ENCODE measurements at regions not wholly inside any gene's neighbourhood (a gene's known extent, or its start where the extent isn't known, plus 50 kb on each side); places are given as distances from the start of the nearest gene placed in this dataset.
"Not testable (repeated sequence)": the region's sequence is repeated elsewhere in the genome, so short reads cannot be mapped to it uniquely, and the experiment has no call there.

- H3K27ac ChIP-seq (ENCODE audit: poor library complexity, severe bottlenecking); H3K36me3 ChIP-seq (ENCODE audit: low read depth); ATAC-seq (ENCODE audit: low read depth); H3K4me3 ChIP-seq (ENCODE audit: severe bottlenecking); H3K9me3 ChIP-seq (ENCODE audit: severe bottlenecking); H3K4me1 ChIP-seq (ENCODE audit: insufficient read depth, poor library complexity, severe bottlenecking); H3K27me3 ChIP-seq (ENCODE audit: insufficient read depth, poor library complexity, severe bottlenecking); DNase-seq (ENCODE audit: low spot score): not testable (repeated sequence)
These were observed 59.9 kb upstream of the TPTE start for GRCh38 chr21:10461445-10461844.

GRCh38 chr21:10463156-10463555, 58.2 kb upstream of the TPTE start:
- Histone ChIP-seq H3K36me3 (ENCODE audit: low read depth) (no peaks in the 10 kb centered on the region), H3K4me3 (ENCODE audit: severe bottlenecking) (no peak overlapping the region), H3K9me3 (ENCODE audit: severe bottlenecking) (peaks cover 4% of the 10 kb centered on the region), H3K27me3 (ENCODE audit: insufficient read depth, poor library complexity, severe bottlenecking) (no peaks in the 10 kb centered on the region), H3K27ac (ENCODE audit: poor library complexity, severe bottlenecking) (no peak overlapping the region), H3K4me1 (ENCODE audit: insufficient read depth, poor library complexity, severe bottlenecking) (no peaks in the 10 kb centered on the region)
- DNase-seq (ENCODE audit: low spot score): no peak
- TF ChIP-seq CTCF (IDR thresholded peaks at IDR 0.05; ENCODE audit: poor library complexity, severe bottlenecking): no peak
- ATAC-seq (ENCODE audit: low read depth): no peak

- H3K36me3 ChIP-seq (ENCODE audit: low read depth): no peaks in the 10 kb centered on the region
- H3K4me1 ChIP-seq (ENCODE audit: insufficient read depth, poor library complexity, severe bottlenecking): no peaks in the 10 kb centered on the region
- no peak for DNase-seq (ENCODE audit: low spot score)
- peaks cover 4% of the 10 kb centered on the region for H3K9me3 ChIP-seq (ENCODE audit: severe bottlenecking)
- ATAC-seq (ENCODE audit: low read depth): peak; percentile 15; the same call in 1 of the 3 replicates
- no peak for TF ChIP-seq CTCF (IDR thresholded peaks at IDR 0.05; ENCODE audit: poor library complexity, severe bottlenecking)
- no peak overlapping the region for H3K4me3 ChIP-seq (ENCODE audit: severe bottlenecking)
- no peak overlapping the region for H3K27ac ChIP-seq (ENCODE audit: poor library complexity, severe bottlenecking)
- no peaks in the 10 kb centered on the region for H3K27me3 ChIP-seq (ENCODE audit: insufficient read depth, poor library complexity, severe bottlenecking)
These were observed 56.4 kb upstream of the TPTE start for GRCh38 chr21:10464975-10465374.

- not testable (repeated sequence) for H3K36me3 ChIP-seq (ENCODE audit: low read depth); H3K9me3 ChIP-seq (ENCODE audit: severe bottlenecking); H3K4me3 ChIP-seq (ENCODE audit: severe bottlenecking); H3K4me1 ChIP-seq (ENCODE audit: insufficient read depth, poor library complexity, severe bottlenecking); H3K27me3 ChIP-seq (ENCODE audit: insufficient read depth, poor library complexity, severe bottlenecking); H3K27ac ChIP-seq (ENCODE audit: poor library complexity, severe bottlenecking)
- ATAC-seq (ENCODE audit: low read depth): peak; percentile 35
- DNase-seq (ENCODE audit: low spot score): peak; percentile 82
These were observed 55.8 kb upstream of the TPTE start for GRCh38 chr21:10465524-10466110.

GRCh38 chr21:10466200-10466599, 55.2 kb upstream of the TPTE start:
- no peak for DNase-seq (ENCODE audit: low spot score)
- Histone ChIP-seq H3K27ac (ENCODE audit: poor library complexity, severe bottlenecking) (no peak overlapping the region), H3K27me3 (ENCODE audit: insufficient read depth, poor library complexity, severe bottlenecking) (no peaks in the 10 kb centered on the region), H3K9me3 (ENCODE audit: severe bottlenecking) (peaks cover 8% of the 10 kb centered on the region), H3K4me1 (ENCODE audit: insufficient read depth, poor library complexity, severe bottlenecking) (no peaks in the 10 kb centered on the region), H3K4me3 (ENCODE audit: severe bottlenecking) (no peak overlapping the region), H3K36me3 (ENCODE audit: low read depth) (no peaks in the 10 kb centered on the region)
- no peak for TF ChIP-seq CTCF (IDR thresholded peaks at IDR 0.05; ENCODE audit: poor library complexity, severe bottlenecking)
- ATAC-seq (ENCODE audit: low read depth): no peak

Data from RWPE2 (cell line).